Smooth muscle cell (in vitro differentiated cells): ENCODE measurements at regions not wholly inside any gene's neighbourhood (a gene's known extent, or its start where the extent isn't known, plus 50 kb on each side); places are given as distances from the start of the nearest gene placed in this dataset.

ENCODE experiments used
- DNase-seq: peaks from one replicate; lab custom pipeline; 2025; ENCODE audit not compliant: unreplicated experiment; lab: John Stamatoyannopoulos, UW
- H2AFZ ChIP-seq: fragments of 200-600 bp; sonication (generic); 2 replicates; pipeline ENCODE4 v1.6.0; 2016; ENCODE audit warnings: antibody characterized with exemption, low read depth, mild to moderate bottlenecking
- H3F3A ChIP-seq: fragments of 200-600 bp; sonication (generic); 2 replicates; pipeline ENCODE4 v1.6.0; 2017; ENCODE audit warnings: antibody characterized with exemption, low read depth
- H3K27ac ChIP-seq: fragments of 200-600 bp; sonication (generic); 2 replicates; pipeline ENCODE4 v1.5.1; 2016; ENCODE audit warnings: low read depth, mild to moderate bottlenecking
- H3K27me3 ChIP-seq: fragments of 200-600 bp; sonication (generic); 2 replicates; pipeline ENCODE4 v1.6.1; 2016; ENCODE audit warnings: low read depth, mild to moderate bottlenecking
- H3K36me3 ChIP-seq: fragments of 200-600 bp; sonication (generic); 2 replicates; pipeline ENCODE4 v1.5.1; 2016; ENCODE audit warnings: low read depth
- H3K4me1 ChIP-seq: fragments of 200-600 bp; sonication (generic); 2 replicates; pipeline ENCODE4 v1.5.1; 2016; ENCODE audit warnings: low read depth
- H3K4me2 ChIP-seq: fragments of 200-600 bp; sonication (generic); 2 replicates; pipeline ENCODE4 v1.6.0; 2016; ENCODE audit warnings: mild to moderate bottlenecking
- H3K4me3 ChIP-seq: fragments of 200-600 bp; sonication (generic); 2 replicates; pipeline ENCODE4 v1.5.1; 2016; ENCODE audit warnings: mild to moderate bottlenecking
- H3K79me2 ChIP-seq: fragments of 200-600 bp; sonication (generic); 2 replicates; pipeline ENCODE4 v1.6.0; 2016; ENCODE audit warnings: low read depth, mild to moderate bottlenecking
- H3K9ac ChIP-seq: fragments of 200-600 bp; sonication (generic); 2 replicates; pipeline ENCODE4 v1.6.0; 2016; ENCODE audit warnings: low read depth
- H3K9me3 ChIP-seq: fragments of 200-600 bp; sonication (generic); replicated peaks from 2 replicates; pipeline ENCODE4 v1.5.1; 2016; ENCODE audit warnings: low read depth
- H4K20me1 ChIP-seq: fragments of 200-600 bp; sonication (generic); 2 replicates; pipeline ENCODE4 v1.6.0; 2016; ENCODE audit warnings: low read depth
- WGBS: methylation state at CpG from one replicate; pipeline ENCODE4 v1.1.7; 2016; ENCODE audit warnings: low lambda C conversion rate; 5-methylcytosine and 5-hydroxymethylcytosine counted together
- TF ChIP-seq, protein P1 (sequence below): fragments of 200-600 bp; sonication (generic); IDR thresholded peaks from 2 replicates; pipeline ENCODE4 v1.5.1; 2017; ENCODE audit warnings: borderline replicate concordance, mild to moderate bottlenecking, antibody characterized with exemption; ENCODE audit not compliant: insufficient read depth, poor library complexity, severe bottlenecking

DNA sequence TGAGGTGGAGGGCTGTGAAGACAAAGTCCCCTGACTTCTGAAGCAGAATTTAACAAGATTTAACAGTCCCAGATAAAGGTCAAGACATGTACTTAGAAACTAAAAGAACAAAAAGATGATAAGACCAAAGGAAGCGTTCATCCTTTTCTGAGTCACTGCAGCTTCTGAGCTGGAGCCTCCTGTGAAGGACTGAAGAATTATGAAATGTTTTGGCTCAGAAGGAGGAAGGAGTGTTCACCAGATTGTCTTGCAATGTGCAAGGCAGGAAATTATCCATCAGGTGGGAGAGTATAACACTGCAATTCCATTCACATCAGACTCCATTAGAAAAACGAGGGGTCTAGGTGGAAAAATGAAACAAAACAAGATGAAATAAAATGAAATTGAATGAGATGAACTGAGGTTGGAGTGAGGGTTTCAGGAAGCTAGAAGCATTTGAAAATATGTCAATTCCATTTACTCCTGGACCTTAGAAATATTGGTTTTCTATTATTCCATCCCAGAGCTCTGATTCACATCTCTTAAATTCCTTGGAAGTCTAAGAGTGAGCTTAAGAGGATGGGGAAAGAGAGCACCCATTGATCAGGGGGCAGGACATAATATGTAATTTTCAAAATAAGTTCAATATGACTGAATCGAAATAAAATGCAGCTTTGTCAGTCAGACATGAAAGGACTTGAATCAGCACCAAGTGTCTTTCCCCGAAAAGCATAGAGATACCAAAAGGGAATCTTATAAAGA is 186.1 kb upstream of the LNX1 start:
- H2AFZ ChIP-seq = peak overlapping the region; percentile 37
- no peaks in the 10 kb centered on the region for H3K79me2 ChIP-seq
- peaks cover 6% of the 10 kb centered on the region for H3F3A ChIP-seq
- H3K9ac ChIP-seq = no peak overlapping the region
- H3K4me2 ChIP-seq = peak overlapping the region; percentile 51
- no peak for DNase-seq
- no peaks in the 10 kb centered on the region for H4K20me1 ChIP-seq
- H3K27me3 ChIP-seq = no peaks in the 10 kb centered on the region
- no peak overlapping the region for H3K4me3 ChIP-seq
- H3K4me1 ChIP-seq = no peaks in the 10 kb centered on the region
- H3K36me3 ChIP-seq = no peaks in the 10 kb centered on the region
- 49% methylated on average over 4 of the region's 4 CpGs for WGBS
- no peaks in the 10 kb centered on the region for H3K9me3 ChIP-seq
- TF ChIP-seq, protein P1, sequence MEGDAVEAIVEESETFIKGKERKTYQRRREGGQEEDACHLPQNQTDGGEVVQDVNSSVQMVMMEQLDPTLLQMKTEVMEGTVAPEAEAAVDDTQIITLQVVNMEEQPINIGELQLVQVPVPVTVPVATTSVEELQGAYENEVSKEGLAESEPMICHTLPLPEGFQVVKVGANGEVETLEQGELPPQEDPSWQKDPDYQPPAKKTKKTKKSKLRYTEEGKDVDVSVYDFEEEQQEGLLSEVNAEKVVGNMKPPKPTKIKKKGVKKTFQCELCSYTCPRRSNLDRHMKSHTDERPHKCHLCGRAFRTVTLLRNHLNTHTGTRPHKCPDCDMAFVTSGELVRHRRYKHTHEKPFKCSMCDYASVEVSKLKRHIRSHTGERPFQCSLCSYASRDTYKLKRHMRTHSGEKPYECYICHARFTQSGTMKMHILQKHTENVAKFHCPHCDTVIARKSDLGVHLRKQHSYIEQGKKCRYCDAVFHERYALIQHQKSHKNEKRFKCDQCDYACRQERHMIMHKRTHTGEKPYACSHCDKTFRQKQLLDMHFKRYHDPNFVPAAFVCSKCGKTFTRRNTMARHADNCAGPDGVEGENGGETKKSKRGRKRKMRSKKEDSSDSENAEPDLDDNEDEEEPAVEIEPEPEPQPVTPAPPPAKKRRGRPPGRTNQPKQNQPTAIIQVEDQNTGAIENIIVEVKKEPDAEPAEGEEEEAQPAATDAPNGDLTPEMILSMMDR = no peak
- peak overlapping the region; percentile 50 for H3K27ac ChIP-seq

- no peaks in the 10 kb centered on the region for H3K4me1 ChIP-seq
- H3K4me2 ChIP-seq = no peak overlapping the region
- no peak overlapping the region for H3K4me3 ChIP-seq
- H3K79me2 ChIP-seq = no peaks in the 10 kb centered on the region
- no peaks in the 10 kb centered on the region for H4K20me1 ChIP-seq
- H3F3A ChIP-seq = peaks cover 3% of the 10 kb centered on the region
- no peak overlapping the region for H3K9ac ChIP-seq
- WGBS = 93% methylated on average over 2 of the region's 2 CpGs
- H3K9me3 ChIP-seq = no peaks in the 10 kb centered on the region
- no peaks in the 10 kb centered on the region for H3K36me3 ChIP-seq
- no peaks in the 10 kb centered on the region for H3K27me3 ChIP-seq
- no peak for DNase-seq
- no peak overlapping the region for H2AFZ ChIP-seq
- no peak overlapping the region for H3K27ac ChIP-seq
- TF ChIP-seq, protein P1 = no peak
These were observed 184.9 kb upstream of the LNX1 start for GRCh38 chr4:53776141-53776540.

DNA sequence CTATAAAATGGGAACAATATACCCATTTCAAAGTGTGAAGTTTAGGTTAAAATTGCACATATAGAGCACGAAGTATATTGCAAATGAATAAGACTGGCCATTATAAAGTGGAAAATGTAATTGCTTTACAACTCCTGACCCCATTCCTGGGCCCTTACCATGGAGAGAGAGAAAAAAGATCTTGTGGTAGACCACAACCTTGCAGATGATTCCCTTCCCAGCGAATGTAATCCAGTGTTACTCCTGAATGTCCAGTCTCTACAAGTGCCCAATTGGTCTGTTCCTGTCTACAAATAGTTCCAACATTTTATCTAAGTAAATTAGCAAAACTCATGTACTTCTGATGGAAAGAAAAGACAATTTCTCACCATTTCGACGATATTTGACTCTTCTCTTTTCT is 184.1 kb upstream of the LNX1 start:
- no peak overlapping the region for H2AFZ ChIP-seq
- no peaks in the 10 kb centered on the region for H3K9me3 ChIP-seq
- TF ChIP-seq, protein P1 = no peak
- H4K20me1 ChIP-seq = no peaks in the 10 kb centered on the region
- no peaks in the 10 kb centered on the region for H3K79me2 ChIP-seq
- no peak overlapping the region for H3K27ac ChIP-seq
- H3K27me3 ChIP-seq = no peaks in the 10 kb centered on the region
- H3K4me1 ChIP-seq = no peaks in the 10 kb centered on the region
- H3K9ac ChIP-seq = no peak overlapping the region
- H3K4me2 ChIP-seq = no peak overlapping the region
- DNase-seq = no peak
- peaks cover 3% of the 10 kb centered on the region for H3F3A ChIP-seq
- no peaks in the 10 kb centered on the region for H3K36me3 ChIP-seq
- 83% methylated on average over 4 of the region's 4 CpGs for WGBS
- no peak overlapping the region for H3K4me3 ChIP-seq

- H2AFZ ChIP-seq = no peak overlapping the region
- no peak overlapping the region for H3K4me3 ChIP-seq
- 70% methylated on average over 3 of the region's 3 CpGs for WGBS
- H3K27me3 ChIP-seq = no peaks in the 10 kb centered on the region
- no peak for DNase-seq
- no peaks in the 10 kb centered on the region for H3K79me2 ChIP-seq
- TF ChIP-seq, protein P1 = no peak
- no peaks in the 10 kb centered on the region for H3F3A ChIP-seq
- no peak overlapping the region for H3K4me2 ChIP-seq
- no peak overlapping the region for H3K27ac ChIP-seq
- no peak overlapping the region for H3K9ac ChIP-seq
- H3K9me3 ChIP-seq = no peaks in the 10 kb centered on the region
- H3K4me1 ChIP-seq = no peaks in the 10 kb centered on the region
- H4K20me1 ChIP-seq = no peaks in the 10 kb centered on the region
- H3K36me3 ChIP-seq = no peaks in the 10 kb centered on the region
These were observed 180.0 kb upstream of the LNX1 start for GRCh38 chr4:53771326-53771725.
